ENCODE measurements at regions not wholly inside any gene's neighbourhood (a gene's known extent, or its start where the extent isn't known, plus 50 kb on each side); places are given as distances from the start of the nearest gene placed in this dataset.

DNA sequence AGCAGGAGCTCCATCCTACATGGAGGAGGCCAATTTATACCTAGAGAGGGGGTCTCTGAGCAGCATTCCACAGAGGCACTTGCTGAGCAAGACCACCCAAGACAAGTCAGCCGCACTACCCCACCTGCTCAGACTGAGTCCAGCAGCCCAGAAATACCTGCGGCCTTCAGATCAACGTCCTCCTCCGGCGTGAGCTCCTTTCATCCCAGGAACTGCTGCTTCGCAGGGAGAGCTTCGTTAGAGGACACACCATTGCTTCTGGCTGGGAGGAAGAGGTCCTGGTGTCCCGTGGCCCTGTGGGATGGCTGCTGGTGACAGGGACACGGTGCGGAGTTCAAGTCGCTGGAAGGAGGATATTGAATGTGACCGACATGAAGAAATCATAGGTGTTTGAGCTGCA, 216.9 kb upstream of the PPP2R2D start:
- DNase-seq (ENCODE audit: low read depth in 1 of 2, low spot score in 1 of 2), result no peak

DNA sequence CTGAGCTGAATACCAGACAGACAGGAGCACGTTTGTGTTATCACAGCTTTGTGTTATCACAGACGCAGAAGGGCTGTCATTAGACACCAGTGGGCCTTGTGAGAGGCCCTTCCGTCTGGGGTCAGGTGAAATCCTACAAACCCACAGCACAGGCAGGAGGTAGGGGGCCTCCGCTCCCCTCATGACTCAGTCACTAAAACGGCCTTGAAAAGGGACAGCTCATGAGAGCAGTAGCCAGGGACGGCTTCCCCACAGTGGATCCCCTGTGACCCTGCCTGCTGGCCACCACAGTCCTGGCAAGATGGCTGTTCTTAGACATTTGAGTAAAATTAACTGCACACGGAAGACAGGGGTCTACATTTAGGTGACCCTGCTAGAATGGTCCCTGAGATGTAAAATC, 215.8 kb upstream of the PPP2R2D start:
- no peak for DNase-seq (ENCODE audit: low read depth in 1 of 2, low spot score in 1 of 2)

DNA sequence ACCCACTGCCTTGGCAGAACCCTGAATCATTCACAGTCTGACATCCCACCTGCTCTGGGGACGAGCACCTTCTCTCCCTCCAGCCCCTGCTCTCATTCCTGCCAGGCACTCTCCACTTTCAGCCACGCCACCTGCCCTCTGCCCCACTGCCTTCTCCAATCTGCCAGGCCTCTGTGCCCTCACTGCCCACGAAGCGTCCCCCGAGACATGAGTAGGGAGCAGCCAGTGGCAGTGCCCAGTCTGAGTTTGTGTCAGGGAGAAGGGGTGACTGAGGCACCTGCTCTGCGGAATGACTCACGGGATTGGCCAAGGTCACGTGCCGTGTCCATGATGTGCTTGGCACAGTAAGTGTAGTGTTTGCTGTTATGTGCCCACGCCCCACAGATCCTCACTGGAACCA, 215.2 kb upstream of the PPP2R2D start:
- DNase-seq (ENCODE audit: low read depth in 1 of 2, low spot score in 1 of 2), result no peak

DNA sequence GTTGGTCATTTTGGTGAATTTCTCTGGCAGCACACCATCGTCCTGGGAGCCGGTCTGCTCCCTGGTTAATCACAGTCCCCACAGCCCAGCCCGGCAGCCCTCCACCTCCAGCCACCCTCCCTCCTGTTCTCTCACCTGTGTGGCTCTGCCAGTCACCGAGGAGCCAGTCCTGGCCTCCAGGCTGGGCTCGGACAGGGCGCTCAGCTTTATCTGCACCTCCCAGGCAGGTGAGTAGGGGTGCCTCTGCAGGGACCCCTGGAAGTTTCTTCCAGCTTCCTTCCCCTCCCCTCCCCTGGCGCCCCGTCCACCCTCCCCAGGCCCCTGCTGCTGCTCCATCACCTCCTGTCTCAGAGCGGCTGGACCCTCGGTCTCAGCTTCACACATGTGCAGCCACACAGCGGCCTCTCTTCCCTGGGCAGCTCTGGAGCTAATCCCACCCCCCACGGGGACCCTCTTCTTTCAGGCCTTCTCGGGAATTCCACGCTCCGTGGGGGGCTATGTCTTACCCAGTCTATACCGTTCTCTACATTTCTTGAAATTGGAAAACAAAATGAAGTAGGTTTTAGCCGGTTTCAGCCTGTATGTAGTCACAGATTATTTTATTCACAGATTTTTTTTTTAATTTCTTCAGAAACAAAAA, 213.9 kb upstream of the PPP2R2D start:
- DNase-seq (ENCODE audit: low read depth in 1 of 2, low spot score in 1 of 2), result no peak

DNA sequence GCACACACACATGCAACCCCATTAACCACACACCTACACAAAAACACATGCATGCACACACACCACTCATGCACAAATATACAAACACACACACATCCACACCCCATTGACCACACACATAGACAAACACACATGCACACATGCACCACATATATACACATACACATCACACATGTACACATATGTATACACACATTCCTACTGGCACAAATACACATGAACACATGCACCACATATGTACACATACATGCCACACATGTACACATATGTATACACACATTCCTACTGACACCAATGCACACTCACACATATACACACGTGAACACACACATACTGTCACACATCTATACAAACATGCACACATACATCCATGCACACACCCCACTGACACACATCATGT, 212.5 kb upstream of the PPP2R2D start:
- no peak for DNase-seq (ENCODE audit: low read depth in 1 of 2, low spot score in 1 of 2)

DNA sequence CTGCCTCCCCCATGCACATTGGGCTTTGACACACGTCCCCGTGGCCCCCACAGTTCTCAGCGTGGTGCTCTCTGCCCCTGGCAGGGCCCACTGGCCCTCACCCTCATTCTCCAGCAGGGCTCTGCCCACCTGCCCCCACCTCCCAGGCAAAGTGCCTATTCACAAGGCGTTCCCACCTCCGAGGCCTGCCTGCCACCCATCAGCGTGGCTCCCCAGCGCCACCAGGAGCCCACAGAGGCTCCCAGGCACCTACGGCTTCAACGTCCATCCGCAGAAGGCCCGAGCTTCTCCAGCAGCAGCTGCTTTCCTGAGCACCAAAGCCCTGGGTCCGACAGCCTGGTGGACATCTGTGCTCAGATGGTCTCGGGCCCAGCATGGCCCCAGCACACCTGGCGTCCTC, 211.8 kb upstream of the PPP2R2D start:
- no peak for DNase-seq (ENCODE audit: low read depth in 1 of 2, low spot score in 1 of 2)

DNA sequence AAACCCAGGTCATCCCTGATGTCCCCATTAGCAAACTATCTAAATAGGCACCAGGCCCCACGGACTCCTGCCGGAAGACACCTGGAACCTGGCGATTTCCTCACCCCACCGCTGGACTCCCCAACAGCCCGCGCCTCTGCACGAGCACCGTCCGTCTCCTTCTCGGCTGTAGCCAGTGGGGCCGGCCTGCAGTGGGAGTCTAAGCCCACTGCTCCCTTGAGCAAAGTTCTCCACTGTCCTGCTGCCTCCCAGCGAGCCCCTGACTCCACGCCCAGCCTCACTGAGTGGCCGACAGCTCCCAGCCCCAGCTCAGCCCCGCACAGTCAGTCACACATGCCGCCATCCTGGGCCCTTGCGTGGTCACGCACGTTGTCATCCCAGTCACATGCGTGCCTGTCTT, 211.3 kb upstream of the PPP2R2D start:
- no peak for DNase-seq (ENCODE audit: low read depth in 1 of 2, low spot score in 1 of 2)

DNA sequence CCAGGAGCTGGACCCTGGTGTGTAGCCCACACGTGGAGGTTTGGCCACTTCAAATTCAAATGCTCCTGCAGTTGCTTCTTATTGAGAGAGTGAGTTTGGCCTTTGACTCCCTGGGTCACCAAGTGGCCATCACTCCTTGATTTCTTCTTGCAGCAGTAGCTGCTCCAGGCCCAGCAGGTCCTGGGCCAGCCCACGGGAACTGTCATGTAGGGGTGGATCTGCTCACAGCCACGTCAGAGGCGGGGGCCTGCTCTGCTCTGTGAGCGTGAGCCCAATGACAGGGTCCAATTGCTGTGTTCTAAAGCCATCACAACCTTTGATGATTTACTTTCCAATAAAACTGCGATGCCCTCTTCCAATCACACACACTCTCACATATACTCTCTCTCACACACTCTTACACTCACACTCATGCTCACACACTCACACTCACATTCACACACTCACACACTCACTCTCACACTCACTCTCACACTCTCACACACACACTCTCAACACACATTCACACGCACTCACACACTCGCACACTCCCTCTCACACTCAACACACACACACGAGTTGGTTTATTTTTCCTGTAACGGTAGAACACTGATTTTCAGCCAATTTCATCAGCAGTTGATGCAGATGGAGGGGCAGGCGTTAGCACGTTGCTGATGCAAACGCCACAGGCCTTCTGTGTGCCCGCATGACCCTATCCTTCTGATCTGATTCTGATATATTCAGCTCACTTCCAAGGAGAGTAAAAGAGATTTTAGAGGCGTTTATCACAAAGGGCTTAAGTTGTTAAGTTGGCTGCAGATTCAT, 210.7 kb upstream of the PPP2R2D start:
- DNase-seq (ENCODE audit: low read depth in 1 of 2, low spot score in 1 of 2), result no peak

DNA sequence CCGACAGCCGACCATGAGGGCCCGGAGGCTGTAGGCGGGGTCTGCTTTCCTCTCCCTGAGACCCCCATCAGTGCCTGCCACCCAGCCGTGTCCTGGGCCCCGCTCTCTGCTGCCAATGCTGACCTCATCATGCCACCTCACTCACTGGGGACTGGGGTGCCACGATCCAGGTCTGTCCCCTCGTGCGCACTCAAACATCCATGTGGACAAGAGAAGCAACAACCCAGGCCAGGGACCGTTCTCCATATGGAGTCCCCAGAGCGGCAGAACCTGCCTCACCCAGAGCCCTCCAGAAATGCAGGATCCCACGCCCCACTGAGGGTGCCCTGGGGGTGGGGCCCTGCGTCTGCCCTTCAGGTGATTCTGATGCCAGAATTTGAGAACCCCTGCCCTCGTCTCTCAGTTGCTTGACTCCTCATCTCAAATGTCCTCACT, 210.0 kb upstream of the PPP2R2D start:
- no peak for DNase-seq (ENCODE audit: low read depth in 1 of 2, low spot score in 1 of 2)

DNA sequence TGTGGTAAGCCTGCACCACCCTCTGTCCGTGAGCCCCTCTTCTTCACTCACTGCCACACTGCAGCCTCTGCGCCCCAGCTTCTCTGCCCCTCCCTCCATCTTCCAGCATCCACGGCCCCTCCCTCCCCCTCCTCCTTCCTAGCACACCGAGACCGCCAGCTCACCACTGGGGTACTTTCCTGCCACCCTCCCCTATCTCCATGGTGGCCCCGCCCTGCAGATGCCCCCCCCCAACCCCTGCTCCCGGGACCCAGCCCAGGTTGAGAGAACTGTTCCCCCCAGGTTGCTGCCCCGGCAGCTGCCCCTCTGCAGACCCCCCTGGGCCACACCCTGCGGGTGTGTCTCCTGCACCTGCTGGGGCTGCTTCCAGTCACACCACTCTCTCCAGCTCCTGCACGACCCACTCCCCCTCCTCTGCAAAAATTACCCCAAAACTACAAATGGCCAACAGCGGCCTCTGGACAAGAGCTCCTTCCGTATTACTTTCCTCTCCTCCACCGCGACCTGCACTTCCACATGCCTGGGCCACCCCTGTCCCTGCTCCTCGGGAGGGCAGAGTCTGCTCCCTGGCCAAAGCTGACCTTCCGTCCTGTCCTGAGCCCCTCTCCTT, 209.2 kb upstream of the PPP2R2D start:
- no peak for DNase-seq (ENCODE audit: low read depth in 1 of 2, low spot score in 1 of 2)

DNA sequence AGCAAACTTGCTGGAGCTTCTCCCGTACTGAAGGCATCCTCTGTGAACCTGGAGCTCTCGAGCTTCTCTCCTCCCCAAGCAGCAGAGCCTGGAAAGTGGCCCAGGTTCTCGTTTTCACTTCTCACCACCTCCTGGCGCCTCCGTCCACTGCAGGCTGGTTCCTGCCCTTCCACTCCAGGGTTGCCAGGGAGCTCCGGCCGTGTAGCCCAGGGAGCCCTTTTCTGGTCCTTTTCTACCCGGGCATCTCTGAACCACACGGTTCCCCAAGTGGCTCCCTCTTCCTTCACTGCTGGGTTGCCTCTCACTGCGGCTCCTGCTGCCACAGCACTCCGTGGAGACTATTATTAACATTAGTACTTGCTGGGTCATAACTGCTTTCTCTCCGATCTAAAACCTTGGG, 208.6 kb upstream of the PPP2R2D start:
- DNase-seq (ENCODE audit: low read depth in 1 of 2, low spot score in 1 of 2), result no peak

DNA sequence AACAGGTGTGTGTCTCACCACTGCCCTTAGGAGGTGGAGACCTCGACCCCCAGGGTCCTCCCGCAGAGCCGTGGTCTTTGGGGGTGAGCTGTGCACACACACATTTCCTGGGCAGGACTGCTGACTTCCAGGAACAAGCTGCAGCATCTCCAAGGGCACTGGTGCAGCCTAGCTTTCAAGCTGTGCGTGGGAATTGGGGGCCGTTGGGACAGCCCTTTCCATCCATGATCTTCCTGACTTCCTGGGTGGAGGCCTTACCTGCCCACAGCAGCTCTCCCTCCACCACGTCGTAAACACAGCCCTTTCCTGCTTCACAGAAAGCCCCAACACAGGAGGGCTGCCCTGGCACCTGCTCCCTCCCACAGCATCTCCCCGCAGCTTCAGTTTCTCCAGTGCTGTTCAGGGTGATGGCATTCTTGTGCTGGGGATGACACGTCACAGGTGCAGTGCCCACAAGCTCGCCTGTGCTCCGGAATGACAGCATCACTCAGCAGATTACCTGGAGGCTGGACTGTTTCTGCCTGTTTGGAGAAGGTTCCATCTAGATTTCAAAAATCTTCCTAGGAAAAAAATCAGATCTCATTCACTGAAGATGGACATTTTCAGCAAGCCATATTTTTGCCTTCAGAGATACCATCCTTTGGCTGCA, 208.0 kb upstream of the PPP2R2D start:
- DNase-seq (ENCODE audit: low read depth in 1 of 2, low spot score in 1 of 2), result no peak

DNA sequence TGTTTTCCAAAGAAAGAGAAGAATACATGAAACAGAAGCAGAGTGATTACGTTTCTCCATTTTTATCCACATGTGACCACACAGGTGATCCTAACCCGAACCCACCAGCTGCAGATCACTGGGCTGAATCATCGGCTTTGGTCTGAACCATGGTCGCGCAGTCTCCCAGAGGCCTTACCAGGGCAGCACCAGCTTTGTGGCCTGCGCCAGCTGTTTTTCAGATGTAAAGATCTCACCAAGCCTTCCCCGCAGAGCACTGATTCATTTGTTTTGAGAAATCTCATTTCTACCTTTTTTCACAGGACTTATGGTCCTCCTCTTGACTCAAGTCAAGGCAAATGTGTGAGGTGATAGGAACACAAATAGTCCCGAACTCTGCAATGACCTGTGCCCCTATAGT, 207.0 kb upstream of the PPP2R2D start:
- DNase-seq (ENCODE audit: low read depth in 1 of 2, low spot score in 1 of 2), result no peak

DNA sequence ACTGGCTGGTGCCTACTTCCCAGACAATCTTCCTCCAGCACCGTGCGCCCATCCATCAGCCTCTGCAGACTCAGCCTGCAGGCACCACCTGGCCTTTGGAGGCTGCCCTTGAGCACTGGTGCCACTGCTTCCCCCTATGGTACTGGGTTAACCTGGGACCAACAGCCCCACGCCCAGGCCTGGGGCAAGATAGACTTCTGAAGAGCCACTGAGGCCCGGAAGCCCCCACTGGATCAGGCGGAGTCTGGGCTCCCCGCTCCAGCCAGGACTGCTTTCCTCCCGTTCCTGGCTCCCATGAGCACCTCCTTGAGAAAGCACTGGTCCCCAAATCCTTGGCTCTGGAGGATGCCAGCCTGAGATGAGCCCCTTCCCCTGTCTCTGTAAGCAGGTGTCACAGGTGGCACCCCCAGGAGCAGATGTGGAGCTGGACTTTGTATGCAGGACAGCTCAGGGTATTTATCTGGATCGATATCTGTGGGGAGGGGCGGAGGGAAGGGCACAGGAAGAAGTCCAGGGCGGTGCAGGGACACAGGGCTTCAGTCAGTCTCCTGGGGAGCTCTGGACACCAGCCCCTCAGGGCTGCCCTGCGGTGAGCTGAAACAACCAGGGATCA, 206.5 kb upstream of the PPP2R2D start:
- no peak for DNase-seq (ENCODE audit: low read depth in 1 of 2, low spot score in 1 of 2)

DNA sequence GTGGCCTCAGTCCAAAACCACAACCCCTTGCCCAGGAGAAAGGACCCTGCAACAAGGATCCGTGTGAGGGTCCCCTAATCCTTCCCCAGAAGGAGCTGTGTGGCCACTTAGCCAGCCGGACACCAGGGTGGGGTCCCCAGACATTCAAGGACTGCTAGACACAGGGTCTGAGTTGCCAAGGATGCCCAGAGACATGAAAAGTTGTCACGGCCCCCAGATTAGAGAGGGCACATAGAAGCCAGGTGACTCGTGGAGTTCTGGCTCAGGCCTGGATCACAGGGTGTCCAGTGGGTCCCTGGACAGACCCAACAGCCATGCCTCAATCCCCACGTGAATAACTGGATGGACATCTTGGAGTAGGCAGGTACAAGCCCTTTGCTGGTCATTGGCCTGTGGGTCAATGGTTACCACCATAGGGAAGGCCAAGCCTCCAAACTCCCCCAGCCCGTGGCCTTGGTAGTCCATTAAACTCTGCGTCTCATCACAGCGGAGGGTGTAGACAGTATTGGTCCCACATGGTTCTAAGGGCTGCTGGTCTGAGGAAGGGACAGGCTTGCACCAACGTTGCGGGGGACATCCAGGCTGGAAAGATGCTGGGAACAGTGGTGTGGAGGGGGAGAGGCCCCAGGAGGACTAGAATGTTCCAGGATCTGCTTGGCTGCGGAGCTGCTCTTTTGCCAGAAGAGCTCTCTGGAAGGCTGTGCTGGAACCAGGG, 205.9 kb upstream of the PPP2R2D start:
- DNase-seq (ENCODE audit: low read depth in 1 of 2, low spot score in 1 of 2), result no peak

DNA sequence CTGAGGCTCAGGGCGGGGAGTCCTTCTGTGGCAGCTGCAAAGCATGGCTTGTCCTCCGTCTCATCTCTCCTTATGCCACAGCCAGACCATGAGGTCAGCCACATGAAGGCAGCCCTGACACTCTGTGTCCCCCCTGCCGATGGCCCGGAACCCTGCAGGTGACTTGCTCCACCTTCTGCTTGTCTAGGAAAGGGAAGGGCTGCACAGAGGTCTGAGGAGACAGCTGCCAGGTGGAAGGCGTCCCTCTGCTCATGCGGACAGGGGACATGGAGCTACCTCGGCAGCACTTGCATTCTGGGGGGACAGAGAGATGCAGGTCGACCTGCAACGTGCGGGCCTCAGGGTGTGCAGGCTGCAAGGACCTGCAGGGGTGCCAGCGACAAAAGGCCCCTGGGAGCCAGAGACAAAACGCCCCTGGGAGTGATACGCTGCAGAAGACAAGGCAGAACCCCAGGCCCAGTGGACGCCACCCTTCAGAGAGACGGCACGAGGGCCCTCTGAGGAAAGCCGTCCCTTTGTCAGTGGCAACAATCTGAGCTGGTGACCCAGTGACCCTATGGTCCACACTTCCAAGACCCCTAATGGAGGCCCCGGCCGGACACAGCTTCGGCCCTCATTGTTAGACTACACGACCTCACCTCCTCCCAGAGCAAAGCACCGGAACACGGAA, 205.2 kb upstream of the PPP2R2D start:
- DNase-seq (ENCODE audit: low read depth in 1 of 2, low spot score in 1 of 2), result no peak

DNA sequence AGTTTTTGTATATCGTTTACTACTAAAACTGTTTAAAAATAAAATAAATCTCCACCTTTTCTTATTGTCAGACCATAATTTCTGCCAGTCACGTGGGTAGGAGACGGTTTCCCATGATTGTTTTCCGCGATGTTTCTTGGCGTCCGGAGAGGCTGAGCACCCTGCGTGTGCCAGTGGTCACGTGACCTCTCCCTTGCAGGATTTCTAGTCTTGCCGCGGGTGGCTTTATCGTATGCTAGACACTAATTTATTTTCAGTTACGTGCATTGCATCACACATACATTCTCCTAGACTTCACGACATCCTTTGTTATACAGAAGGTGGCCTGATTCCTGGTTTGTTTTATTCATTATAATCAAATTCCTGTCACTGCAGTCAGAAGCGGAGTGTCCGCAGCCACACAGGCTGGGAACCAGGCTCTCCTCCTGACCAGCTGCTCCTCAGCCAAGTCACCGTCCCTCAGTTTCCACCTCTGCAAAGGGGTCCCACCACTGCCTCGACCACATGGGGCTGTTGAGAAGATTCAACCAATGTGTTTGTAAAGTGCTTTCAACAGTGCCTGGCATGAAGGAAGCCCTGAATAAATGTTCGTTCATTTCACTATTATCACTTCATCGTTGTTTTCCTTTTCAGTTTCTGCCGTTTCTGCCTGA, 203.2 kb upstream of the PPP2R2D start:
- DNase-seq (ENCODE audit: low read depth in 1 of 2, low spot score in 1 of 2), result no peak

DNA sequence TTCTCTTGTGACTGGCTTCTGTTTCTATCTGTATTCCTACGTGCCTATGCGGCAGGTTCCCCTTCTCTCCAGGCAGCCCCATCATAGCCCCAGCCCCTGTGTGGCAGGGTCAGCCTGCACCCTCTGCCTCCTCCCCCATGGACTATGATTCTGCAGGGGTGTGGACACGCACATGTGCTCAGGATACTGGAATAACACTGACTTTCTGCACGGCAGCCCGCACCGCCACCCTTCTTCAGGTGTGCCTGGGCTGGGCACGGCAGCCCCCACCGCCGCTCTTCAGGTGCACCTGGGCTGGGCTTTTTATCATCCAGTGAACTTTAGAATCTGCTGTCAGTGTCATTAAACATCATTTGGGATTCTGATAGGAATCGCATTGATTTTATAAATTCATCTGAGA, 202.6 kb upstream of the PPP2R2D start:
- no peak for DNase-seq (ENCODE audit: low read depth in 1 of 2, low spot score in 1 of 2)

DNA sequence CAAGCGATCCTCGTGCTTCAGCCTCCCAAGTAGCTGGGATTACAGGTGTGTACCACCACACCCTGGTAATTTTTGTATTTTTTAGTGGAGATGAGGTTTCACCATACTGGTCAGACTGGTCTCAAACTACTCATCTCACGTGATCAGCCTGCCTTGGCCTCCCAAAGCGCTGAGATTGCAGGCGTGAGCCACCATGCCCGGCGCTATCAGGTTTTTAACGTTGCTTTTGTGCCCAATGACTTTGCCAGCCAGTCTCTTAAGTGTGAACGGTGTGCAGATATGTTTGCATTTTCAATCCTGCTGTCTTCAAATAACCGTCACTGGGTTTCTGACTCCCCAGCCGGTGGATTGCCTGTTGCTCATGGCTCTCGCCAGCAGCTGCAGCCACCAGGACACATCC, 201.8 kb upstream of the PPP2R2D start:
- DNase-seq (ENCODE audit: low read depth in 1 of 2, low spot score in 1 of 2), result no peak

DNA sequence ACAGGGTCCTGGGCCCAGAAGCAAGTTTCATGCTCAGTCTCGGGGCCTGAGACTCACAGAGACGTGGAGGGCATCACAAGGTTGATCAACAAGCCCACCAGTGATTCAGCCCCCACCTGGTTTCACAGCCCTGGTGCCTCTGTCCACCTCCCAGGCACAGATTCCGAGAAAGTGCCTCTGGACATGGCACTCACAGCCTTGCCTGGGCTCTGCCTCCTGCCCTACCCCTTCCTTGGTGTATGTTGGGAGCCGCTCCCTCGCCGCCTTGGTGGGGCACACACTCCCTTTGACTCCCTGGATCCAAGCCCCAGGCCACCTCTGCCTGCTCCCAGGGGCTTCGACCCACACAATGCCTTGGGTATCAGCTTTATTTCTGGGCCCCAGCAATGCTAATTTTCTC, 200.8 kb upstream of the PPP2R2D start:
- no peak for DNase-seq (ENCODE audit: low read depth in 1 of 2, low spot score in 1 of 2)
